ENCODE measurements at regions not wholly inside any gene's neighbourhood (a gene's known extent, or its start where the extent isn't known, plus 50 kb on each side); places are given as distances from the start of the nearest gene placed in this dataset.
"Not testable (repeated sequence)": the region's sequence is repeated elsewhere in the genome, so short reads cannot be mapped to it uniquely, and the experiment has no call there.

DNA sequence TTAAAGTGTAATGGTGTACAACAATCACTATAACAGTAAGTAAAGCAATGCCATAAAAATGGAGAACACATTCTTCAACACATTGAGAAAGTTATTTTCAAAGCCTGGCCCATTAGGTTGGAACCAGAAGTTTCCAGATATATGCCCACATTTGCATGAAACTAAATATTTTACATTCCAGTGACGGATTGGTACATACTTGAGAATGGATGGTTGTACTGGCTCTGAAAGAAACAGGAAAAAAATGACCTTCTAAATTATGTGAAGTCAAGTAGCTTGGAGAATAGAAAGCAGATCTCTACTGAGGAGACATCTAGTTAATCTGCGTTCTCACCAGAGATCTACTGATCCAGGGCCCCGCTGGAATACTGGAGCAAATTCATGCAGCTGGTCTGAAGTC lies 1037.0 kb downstream of the NR2F1-AS1 start:
- no peak for DNase-seq

DNA sequence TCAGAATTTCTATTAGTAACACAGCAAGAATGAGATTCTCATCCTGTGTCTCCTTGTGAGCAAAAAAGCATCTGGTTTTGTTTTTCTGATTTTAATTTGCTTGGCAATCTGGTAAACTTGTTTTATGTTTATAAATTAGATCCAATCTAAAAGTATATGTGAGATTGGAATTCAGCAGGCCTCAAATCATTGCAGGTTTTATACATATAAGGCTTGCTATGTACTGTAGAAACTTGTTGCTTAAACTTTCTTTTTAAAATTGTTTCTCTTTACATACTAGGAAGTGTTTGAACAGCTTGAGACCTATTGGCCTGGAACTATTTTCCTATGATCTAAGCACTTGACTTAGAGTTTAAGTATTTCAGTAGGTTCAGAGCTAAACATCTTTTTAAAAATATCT lies 1037.8 kb downstream of the NR2F1-AS1 start:
- no peak for DNase-seq

DNA sequence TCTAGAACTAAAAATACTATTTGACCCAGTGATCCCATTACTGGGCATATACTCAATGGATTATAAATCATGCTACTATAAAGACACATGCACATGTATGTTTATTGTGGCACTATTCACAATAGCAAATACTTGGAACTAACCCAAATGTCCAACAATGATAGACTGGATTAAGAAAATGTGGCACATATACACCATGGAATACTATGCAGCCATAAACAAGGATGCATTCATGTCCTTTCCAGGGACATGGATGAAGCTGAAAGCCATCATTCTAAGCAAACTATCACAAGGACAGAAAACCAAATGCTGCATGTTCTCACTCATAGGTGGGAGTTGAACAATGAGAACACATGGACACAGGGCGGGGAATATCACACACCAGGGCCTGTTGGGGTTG lies 1039.0 kb downstream of the NR2F1-AS1 start:
- DNase-seq, result not testable (repeated sequence)

DNA sequence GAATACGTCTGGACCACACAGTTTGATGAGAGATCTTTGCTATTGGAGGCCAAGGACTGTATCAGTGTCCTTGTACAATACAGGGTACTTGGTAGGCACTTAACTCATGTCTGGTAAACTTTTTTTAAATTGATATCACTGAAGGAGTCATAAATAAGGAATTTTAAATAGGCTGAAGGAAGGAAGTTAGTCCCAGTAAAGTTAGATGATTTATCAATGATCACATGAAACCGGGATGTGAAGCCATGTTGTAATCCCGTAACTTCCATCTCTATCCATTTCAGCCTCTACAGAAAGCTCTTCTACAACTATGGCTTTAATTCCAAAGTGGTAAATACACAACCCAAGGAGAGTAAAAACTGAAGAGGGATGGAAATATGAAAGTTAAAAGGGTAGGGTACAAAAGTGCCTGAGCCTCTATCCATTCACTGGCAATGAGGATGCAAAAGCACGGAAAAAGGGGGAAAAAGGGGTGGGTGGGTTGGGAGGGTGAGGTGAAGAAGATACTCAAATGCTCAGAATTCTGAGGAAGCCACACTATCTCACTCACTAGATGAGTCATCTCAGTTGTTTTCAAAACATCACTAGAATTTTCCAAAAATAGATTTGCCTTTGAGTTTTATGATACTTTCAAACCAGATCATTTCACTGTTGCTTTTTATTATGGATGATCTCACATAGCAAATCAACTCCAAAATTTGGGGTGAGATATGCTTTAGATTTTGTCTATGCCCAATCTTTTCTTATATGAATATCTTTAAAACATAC lies 1053.5 kb downstream of the NR2F1-AS1 start:
- DNase-seq, result no peak

DNA sequence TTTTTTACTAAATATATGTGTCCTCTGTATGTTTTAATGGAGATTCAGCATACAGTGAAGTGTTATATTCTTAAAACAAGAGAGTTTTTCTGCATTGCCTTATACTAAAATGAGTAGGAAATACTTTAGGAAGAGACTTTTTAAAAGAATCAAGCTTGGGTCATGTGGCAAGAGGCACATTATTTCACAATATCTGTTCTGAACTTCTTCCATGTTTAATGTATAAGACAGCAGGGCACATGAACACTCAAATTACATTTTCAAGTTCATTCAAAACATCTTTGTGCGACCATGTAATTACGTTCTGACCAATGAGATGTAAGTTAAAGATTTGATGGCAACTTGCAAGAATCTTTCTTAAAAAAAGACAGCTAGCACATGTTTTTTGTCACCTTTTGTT lies 1055.9 kb downstream of the NR2F1-AS1 start:
- DNase-seq, result no peak

DNA sequence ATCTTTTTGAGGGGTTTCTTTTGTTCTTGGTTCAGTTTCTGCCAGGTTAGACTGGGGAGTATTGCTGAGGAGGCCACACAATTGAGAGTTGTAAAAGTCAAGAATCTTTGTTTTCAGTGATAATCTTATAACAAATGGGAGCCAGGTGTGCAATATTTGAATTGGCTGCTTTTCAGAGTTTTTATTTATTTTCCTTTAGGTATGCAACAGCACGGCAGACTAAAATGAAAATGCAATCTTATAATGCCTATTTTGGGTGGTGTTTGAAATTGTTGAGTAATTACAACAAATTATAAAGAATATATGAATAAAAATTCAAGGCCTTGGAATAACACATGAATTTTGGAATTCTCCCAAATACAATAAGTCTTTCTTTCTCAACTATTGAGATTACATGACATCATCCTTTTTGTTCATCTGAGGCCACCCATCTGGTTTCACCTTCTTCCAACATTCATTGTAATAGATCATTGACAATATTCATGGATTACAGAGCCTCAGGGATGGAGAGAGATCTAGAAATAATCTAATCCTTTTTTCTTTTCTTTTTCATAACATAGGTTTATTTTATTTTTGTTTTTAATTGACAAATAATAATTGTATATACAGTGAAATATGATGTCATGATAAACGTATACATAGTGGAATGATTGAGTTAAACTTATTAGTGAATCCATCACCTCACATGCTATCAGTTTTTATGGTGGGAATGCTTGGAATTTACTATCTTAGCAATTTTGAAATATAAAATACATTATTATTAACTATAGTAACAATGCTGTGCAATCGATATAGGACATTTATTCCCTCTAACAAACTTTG lies 1061.0 kb downstream of the NR2F1-AS1 start:
- no peak for DNase-seq

DNA sequence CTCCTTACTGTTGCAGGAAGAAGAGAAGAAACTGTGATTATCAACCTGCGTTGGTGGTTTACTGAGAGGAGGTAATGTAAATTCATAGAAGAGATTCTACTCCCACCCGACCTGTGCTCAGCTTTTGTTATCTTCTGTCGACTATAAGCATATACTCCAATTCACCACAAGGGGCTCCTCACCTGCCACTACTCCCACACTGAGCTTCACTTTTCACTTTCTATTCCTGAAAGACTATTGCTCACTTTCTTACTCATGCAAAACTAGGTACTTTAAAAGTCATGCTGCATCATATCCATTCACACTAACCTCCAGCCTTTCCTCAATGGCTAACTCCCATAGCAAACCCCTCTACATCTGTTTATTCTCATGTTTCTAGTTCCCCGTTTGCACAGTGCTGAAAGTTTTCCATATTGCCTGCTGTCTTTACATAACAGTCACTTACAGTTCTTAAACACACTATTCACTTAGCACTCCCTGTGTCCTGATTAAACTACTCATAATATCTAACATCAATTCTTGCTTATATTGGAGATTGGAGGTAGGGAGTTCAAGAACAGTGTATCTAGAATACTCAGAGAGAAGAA lies 1062.6 kb downstream of the NR2F1-AS1 start:
- DNase-seq, result no peak

DNA sequence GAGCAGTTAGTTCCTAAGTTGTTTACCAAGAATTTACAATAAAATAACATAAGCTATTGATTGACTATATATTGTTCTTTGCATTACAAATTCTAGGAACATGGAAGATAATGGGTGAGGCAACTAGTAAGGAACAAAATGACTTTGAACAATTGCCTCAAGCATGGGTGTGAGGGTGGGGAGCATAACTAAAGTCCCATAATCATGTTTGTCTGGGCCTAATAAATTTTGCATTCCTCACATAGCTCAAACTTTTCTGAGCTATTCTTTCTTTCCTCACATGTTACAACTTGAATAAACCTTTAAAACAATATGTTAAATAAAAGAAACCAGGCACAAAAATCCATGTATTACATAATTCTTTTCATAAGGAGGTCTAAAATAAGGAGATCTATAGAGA lies 1066.1 kb downstream of the NR2F1-AS1 start:
- DNase-seq, result no peak

DNA sequence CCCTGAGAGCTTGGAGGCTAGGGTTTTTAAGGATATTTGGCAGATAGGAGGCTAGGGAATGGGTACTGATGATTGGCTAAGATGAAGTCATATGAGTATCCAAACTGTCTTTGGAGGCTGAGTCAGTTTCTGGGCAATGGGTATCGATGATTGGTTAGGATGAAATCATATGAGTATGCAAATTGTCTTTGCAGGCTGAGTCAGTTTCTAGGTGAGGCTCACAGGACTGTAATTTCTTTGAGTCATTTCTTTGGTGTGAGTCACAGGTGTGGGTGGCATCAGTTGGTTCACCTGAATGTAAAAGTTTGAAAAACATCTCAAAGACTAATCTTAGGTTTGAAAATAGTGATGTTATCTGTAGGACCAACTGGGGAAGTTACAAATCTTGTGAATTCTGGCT lies 1068.0 kb downstream of the NR2F1-AS1 start:
- no peak for DNase-seq

DNA sequence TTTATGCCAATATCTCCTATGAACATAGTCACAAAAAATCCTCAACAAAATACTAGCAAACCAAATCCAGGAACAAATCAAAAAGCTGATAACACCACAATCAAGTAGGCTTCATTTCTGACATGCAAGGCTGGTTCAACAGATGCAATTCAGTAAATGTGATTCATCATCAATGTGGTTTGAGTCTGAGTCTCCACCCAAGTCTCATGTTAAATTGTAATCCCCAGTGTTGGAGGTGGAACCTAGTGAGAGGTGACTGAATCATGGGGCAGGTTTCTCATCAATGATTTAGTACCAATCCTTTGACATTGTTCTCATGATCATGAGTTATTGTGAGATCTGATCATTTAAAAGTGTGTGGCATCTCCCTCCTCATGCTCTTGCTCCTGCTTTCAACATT lies 1072.7 kb downstream of the NR2F1-AS1 start:
- no peak for DNase-seq

DNA sequence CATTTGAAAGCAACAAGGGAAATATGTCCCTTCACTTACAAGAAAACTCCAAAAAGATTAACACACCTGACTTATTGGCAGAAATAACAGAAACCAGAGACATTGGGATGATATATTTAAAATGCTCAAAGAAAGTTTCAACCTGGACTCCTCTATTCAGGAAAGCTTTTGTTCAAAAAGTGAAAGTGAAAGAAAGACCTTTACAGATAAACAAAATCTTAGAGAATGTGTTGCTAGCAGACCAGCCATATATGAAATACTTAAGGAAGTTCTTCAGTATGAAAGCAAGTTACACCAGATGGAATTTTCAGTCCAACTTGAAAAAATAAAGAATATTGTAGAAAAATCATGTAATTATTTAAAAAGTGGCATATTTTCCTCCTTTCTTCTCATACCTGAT lies 1075.1 kb downstream of the NR2F1-AS1 start:
- DNase-seq, result no peak

DNA sequence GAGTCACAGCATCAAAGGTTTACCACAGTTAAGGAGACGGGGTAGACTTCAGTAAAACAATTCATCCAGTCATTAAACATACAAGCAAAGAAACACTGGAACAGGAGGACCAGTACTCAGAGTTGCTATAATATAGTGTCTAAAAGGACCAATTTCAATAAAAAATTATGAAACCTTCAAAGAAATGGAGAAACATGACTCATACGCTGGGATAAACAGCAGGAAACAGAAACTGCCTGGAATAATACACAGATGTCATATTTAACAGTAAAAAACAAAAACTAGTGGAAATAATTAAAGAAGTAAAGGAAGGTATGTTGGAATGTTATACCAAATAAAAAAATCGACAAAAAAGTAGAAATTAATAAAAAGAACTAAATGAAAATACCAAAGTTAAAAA lies 1075.9 kb downstream of the NR2F1-AS1 start:
- no peak for DNase-seq

DNA sequence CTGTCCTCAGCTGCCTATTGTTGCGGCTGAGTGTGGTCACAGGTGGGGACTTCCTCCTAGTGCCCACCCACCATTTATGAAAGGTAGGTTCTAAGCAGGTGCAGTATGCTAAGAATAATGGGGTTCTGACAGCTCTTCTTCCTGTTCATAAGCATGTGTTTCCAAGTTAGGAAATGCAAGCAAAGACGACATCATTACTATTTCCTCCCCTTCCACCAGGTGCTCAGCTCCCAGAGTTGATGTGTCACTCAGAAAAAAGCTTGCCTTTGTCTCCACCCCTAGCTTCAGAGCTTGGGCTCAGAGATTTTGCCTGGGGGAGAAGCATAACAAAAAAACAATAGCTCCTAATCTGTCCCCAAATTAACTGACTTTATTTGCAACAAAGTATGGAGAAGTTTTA lies 1076.7 kb downstream of the NR2F1-AS1 start:
- DNase-seq, result no peak

DNA sequence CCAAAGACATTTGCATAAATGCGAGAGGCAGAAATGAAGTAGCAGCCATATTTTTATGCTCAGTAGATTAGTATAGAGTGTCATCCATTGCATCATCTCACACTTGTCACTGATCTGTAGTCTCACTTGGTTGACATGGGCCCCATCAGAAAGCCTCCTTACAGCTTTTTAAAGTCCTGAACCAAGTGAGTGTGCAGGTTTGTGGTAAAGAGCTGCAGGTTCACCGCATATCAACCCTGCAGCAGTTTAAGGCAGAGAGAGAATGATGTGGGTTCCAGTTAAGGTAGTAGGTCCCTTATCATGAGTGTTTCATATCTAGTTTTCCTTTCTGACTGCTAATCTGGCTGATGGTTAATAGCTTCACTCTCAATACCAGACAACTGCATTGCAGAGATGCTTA lies 1080.3 kb downstream of the NR2F1-AS1 start:
- no peak for DNase-seq

DNA sequence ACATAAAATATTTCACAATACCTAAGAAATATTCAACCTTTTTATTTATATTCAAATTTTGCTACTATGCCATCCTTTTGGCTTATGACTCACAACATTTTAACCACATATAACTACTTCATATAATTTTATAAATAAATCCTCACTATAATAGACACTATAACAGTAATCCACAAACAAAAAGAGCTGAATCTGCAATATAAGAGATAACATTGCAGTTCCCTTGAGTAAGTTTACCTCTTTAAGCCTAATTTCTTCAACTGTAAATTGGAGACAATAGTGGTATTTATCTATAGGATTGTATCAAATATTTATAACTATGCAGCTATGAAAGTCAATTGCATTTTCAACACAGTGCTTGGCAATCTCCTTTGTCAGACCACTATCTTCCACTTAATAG lies 1084.5 kb downstream of the NR2F1-AS1 start:
- no peak for DNase-seq

DNA sequence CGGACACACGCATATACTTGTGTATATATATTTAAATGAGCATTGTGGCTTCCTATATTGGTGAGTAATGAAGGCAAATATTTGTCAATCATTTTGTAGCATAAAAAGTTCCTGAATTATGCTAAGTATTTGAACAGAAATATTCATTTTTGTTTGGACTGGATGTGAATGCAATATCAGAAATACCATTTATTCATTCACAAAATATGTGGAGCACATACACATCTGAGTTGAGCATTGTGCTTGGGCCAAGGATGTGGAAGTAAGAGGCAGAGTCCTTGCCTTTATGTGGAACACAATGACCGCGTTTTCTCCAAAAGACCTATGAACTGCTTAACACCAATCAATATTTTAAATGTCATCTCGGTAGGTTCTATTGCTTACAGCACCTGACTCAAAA lies 1086.5 kb downstream of the NR2F1-AS1 start:
- no peak for DNase-seq

DNA sequence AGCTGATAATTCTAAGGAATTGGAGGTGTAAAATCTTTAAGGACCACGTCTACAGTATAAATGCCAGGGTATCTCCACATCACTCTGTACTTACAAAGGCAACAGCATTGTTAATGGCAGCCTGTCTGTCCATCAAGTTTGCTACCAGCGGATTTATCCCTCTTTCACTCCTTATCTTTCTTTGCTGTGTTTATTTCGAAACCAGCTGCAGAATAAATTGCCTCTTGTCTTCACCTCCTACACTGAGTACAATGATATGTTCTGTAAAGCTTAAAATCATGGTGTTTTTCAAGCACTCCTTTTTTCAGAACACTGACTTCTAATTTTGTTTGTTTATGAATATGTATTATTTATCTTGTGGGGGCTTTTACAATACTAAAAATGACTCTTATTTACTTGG lies 1088.1 kb downstream of the NR2F1-AS1 start:
- no peak for DNase-seq

DNA sequence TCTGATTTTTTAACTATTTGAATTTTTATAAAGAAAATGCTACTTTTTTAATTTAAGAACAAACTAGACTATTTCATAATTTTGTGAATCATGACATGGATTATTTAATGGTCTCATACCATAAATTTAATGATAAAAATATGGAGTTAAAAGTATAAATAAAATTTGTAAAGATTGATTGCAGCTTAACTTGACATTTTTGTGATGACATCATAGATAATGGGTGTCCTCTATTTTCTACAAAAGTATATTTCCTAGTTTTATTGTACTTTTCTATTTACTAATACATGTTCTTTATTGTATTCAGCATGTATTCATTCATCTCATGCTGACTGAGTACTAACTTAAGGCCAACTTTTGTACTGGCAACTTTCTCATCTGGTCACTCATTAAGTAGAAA lies 1096.5 kb downstream of the NR2F1-AS1 start:
- no peak for DNase-seq

DNA sequence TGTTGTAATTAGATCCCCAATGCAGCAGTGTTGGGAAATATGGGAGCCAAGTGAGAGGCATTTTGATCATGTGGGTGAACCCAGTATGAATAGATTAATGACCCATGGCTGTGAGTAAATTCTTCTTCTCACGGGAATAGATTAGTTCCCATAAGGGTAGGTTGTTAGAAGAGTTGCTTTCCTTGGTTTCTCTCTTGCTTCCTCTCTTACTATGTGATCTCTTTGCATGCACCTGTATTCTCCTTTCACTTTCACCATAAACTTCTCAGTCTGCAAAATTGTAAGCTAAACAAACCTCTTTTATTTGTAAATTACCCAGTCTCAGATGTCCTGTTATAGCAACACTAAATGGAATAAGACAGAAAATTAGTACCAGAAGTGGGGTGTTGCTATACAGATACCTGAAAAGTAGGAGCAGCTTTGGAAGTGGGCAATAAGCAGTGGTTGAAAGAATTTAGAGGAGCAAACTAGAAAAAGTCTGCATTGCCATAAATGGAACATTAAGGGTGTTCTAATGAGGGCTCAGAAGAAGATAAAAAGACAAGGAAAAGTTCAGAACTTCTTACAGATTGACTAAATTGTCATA lies 1090.0 kb upstream of the ARRDC3 start:
- no peak for DNase-seq

DNA sequence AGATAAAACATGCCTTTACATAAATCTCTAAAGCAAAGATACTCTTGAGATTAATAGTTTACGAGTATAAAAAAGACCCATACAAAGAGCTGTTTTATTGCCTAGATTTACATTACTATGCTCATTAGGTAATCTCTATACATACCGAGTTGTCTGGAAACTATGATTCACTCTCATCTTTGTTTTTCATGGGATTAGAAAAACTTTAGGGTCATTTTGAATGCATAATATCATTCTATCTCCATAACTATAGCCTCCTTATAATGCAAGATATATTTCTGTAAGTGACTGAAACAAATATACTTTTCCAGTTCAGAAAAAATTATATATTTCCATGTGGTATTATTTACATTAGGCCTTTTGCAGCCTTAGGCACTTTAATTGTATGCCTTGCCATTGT lies 1088.7 kb upstream of the ARRDC3 start:
- DNase-seq, result no peak

DNA sequence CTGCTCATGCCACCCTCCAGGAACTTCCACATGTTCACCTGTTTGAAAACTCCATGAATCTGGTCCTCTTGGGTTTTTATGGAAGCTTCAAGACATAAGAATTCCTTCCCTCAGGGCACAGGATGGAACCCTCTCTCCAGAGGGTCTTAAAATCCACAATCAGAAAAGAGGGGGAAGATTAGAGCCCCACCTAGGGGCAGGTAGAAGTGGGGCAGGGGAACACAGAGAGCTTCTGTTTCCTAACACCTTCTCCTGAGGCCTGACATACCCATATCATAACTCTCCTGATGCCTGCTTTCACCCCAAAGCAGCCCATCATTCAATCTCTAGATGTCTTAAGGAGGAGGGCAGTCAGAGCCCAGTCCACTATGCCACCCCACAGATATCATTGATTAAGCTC lies 1087.7 kb upstream of the ARRDC3 start:
- no peak for DNase-seq

DNA sequence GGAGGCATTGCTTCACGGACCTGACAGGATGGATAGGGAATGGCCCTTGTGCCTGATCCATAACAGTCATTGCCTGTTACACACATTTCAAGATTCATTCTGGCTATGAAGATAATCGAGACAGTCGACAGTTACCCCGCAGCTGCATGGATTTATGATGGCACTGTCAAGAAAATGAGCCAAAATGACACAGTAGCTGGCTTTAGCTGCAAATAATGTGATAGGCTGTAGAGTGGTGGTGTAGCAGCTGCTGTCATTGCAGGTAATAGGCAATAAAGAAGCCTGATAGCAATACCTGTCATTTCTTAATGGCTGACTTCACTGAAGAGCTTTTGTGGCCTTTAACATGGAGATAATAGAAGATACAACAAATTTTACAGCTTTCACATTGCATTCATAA lies 1085.2 kb upstream of the ARRDC3 start:
- no peak for DNase-seq

DNA sequence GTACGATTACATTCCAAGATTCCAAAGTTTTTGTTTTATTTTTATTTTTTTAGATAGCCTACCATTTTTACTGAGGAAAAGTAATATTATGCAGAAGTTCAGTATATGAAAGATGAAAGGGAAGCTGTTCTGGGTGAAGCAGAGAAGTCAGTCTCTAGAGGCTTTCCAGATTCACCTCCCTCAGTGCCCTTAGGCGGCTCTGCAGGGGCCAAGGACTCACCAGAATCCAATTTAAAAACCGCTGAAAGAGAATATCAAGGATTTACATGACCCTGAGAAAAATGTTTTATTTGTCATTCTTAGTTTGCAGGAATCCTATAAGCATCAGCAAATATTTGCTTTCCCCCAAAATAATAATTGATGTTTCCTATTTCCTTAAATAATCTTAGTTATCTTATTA lies 1084.6 kb upstream of the ARRDC3 start:
- DNase-seq, result no peak

DNA sequence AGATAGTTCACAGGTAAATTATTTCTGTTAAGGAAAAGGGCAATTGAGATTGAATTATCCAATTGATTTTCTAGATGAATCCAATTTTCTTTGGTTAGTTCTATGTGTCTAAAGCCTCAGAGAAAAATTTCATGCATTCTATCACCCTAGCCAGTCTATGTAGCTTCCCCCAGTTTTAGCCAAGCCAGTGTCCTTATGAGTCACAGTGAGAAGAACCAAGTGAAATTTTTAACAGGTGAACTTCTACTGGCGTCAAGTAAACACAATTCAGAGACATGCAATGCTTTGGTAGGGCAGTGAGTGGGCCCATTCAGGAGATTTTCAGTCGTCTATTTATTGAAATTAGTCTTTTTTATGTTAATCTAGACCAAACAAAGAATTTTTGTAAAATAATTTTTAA lies 1077.4 kb upstream of the ARRDC3 start:
- DNase-seq, result no peak
